ENCODE measurements at regions not wholly inside any gene's neighbourhood (a gene's known extent, or its start where the extent isn't known, plus 50 kb on each side); places are given as distances from the start of the nearest gene placed in this dataset.
"Not testable (repeated sequence)": the region's sequence is repeated elsewhere in the genome, so short reads cannot be mapped to it uniquely, and the experiment has no call there.

- not testable (repeated sequence) for DNase-seq
Measured at GRCh38 chr2:208811885-208812284, 405.3 kb downstream of the PTH2R start.

- no peak for DNase-seq
Measured at GRCh38 chr2:208819190-208819589, 412.6 kb downstream of the PTH2R start.

GRCh38 chr2:208820014-208820688 lies 413.6 kb downstream of the PTH2R start:
- peak; percentile 46 for DNase-seq

- DNase-seq = no peak
Measured at GRCh38 chr2:208827109-208827508, 420.5 kb downstream of the PTH2R start.

- DNase-seq = no peak
Measured at GRCh38 chr2:208827549-208828221, 421.1 kb downstream of the PTH2R start.

- no peak for DNase-seq
Measured at GRCh38 chr2:208830203-208830602, 423.6 kb downstream of the PTH2R start.

- no peak for DNase-seq
Measured at GRCh38 chr2:208847651-208848050, 441.1 kb downstream of the PTH2R start.

- DNase-seq = no peak
Measured at GRCh38 chr2:208854717-208855116, 448.1 kb downstream of the PTH2R start.

GRCh38 chr2:208867374-208867773 lies 460.8 kb downstream of the PTH2R start:
- no peak for DNase-seq

- DNase-seq = no peak
Measured at GRCh38 chr2:208872591-208872990, 466.0 kb downstream of the PTH2R start.

GRCh38 chr2:208879666-208880065 lies 473.1 kb downstream of the PTH2R start:
- DNase-seq = no peak

- no peak for DNase-seq
Measured at GRCh38 chr2:208880171-208880570, 473.6 kb downstream of the PTH2R start.

- no peak for DNase-seq
Measured at GRCh38 chr2:208890486-208890885, 483.9 kb downstream of the PTH2R start.

- no peak for DNase-seq
Measured at GRCh38 chr2:208892203-208892602, 485.6 kb downstream of the PTH2R start.

GRCh38 chr2:208906330-208906729 lies 499.7 kb downstream of the PTH2R start:
- DNase-seq = no peak

GRCh38 chr2:208915401-208915800 lies 508.4 kb upstream of the MAP2 start:
- no peak for DNase-seq

GRCh38 chr2:208916881-208917280 lies 507.0 kb upstream of the MAP2 start:
- no peak for DNase-seq

GRCh38 chr2:208921358-208921757 lies 502.5 kb upstream of the MAP2 start:
- not testable (repeated sequence) for DNase-seq

GRCh38 chr2:208927867-208928266 lies 496.0 kb upstream of the MAP2 start:
- no peak for DNase-seq

- DNase-seq = no peak
Measured at GRCh38 chr2:208929139-208929864, 494.5 kb upstream of the MAP2 start.

- DNase-seq = no peak
Measured at GRCh38 chr2:208929894-208930427, 493.9 kb upstream of the MAP2 start.

GRCh38 chr2:208935531-208935930 lies 488.3 kb upstream of the MAP2 start:
- DNase-seq = no peak

GRCh38 chr2:208937521-208937920 lies 486.3 kb upstream of the MAP2 start:
- no peak for DNase-seq

GRCh38 chr2:208939852-208940251 lies 484.0 kb upstream of the MAP2 start:
- DNase-seq = no peak

All from NCI-H748 treated with DMSO at 0.1 percent for 48 hours (cell line).